OCI-M1 (cell line): ENCODE measurements at regions not wholly inside any gene's neighbourhood (a gene's known extent, or its start where the extent isn't known, plus 50 kb on each side); places are given as distances from the start of the nearest gene placed in this dataset.
A peak's percentile ranks its signal among the peaks of the same experiment; 100 is the strongest.

ENCODE experiments used
- DNase-seq: peaks from one replicate; lab custom pipeline; 2025; lab: John Stamatoyannopoulos, UW

DNA sequence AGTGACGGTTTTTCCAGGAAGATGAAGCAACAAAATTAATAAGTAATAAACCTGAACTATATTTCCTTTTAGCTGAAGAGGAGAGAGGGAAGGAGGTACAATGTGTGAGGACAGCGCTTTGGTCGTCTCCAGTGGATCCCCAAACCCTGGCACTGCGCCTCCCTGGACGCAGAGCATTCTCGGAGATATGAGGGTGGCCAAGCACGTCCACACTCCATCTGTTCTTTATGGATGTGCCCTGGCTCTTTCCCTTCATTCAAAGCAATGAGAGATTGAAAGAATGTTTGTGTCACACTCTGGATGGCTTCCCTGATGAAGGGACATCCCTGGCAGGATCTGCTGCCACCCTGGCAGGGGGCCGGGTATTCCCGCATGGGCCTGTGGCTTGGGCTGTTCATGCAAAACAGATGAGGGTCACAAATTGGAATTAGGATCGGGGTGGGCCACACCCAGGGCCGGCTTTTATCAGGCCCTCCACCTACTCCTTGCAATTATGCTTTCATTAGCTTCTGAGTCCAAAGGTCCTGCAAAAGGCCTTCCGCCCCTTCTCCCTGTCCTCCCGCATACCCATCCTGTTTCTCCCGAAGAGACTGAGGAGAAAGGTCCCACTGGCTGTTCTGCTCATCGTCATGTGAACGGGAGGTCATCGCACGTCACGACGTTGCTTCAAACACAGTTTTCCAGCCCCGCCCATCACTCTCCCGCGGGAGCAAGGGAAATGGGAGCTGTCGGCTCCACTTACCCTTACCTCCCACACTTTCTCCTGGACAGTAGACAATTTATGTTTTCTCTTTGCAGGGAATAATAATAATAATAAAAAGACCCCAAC is 286.1 kb upstream of the IRX4 start:
- DNase-seq, result no peak

DNA sequence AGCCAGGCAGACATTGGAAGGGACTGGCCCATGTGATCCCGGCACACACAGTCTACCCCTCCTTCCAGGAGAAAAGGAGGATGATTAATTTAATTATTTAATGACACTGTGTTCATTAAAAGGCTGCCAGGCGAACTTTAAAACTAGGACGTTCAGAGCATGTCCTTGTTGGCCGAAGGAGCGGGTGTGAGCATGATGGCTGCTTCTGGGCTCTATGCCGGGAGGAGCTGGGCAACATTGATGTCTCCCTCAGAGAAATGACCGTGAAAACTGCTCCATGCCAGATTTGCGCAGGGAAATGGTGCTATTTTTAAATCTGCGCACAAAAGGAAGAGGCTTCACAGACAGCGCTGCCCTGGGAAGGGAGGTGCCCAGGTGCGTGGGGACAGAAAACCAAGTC is 284.9 kb upstream of the IRX4 start:
- no peak for DNase-seq

DNA sequence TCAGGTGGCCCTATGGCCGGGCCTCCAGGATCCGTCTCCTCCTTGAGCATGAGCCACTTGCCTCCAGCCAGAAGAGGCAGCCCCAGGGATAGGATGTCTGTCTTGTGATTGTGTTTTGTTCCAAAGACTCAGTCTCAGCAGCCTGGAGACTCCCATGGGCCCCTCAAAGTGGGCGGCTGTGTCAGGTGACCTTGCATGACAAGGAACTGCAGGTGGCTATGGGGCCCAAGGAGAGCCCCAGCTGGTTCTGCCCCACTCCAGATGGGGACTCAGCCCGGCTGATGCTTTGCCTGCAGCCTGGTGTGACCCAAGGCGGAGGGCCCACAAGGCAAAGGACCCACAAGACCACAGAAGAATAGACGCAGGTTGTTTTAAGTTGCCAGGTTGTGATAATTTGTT is 284.3 kb upstream of the IRX4 start:
- DNase-seq, result no peak

DNA sequence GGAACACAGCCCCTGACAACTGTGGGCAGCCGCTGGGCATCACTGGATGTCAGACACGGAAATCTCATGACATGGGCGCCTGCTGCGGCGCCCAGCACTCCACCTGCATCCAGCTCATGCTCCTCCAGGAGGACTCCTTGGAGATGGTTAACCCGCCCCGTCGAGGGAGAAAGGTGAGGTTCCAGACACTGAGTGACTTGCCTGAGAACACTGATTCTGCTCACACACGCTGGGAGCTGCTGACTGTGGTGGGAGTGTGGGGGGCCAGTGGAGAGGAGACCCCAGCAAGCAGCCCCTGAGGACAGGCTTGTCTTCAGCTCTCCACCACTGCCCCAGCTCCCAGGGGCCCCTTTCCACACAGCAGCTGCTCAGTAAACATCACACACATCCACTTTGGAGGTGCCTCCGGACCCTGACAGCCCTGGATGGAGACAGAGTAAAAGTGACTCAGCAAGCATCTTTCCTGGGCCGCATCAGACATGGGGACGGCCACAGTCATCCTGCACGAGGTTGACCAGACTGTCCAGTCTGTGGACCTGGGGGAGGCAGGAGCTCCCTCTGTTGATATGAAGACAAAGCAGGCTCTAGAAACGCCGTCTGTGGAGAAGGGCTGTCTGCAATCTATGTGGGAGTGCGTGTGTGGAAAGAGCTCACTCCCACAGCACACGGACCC is 283.7 kb upstream of the IRX4 start:
- no peak for DNase-seq

DNA sequence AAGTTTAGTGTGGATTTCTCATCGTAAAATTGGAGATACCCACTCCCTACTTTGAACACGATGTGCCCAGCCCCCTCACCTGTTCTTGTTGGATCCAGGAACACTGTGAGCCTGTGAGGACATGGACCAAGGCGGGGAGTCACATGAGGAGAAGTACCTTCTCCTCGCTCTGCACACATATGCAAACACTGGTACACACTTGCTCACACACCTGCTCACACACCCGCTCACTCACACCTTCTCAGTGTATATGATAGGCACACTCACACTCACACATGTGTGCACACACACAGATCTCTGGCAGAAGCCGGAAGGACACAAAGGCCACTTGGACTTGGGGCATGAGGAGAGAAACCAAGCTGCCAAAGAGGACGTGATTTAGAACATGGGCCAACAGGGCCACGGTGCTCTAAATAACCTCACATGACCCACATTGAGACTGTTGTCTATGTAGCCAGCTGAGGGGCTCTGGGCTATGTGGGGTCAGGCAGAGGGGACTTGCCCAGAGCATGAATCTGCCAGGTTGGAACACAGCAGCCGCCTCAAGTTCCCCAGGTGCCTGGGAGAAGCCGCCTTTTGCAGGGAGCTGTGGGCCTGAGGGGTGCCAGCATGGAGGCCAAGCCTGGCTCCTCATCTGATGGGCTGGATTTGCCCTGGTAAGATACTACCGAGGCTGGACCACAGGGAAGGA is 283.0 kb upstream of the IRX4 start:
- no peak for DNase-seq

DNA sequence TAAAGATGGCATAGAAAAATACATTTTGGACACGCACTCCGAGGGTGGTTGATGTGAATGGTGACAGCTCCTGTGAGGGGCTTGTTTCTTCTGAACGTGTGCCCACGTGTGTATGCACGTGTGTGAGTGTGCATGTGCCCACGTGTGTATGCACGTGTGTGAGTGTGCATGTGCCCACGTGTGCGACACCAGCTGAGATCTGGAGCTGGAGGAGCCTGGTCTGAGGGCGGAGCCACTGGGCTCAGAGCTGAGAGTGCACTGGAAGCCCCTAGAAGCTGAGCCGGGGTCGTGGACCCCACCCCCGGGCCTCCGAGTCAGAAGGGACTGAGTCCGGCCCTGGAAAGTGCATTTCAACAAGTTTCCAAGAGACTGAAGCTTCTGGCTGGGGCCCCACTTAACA is 282.5 kb upstream of the IRX4 start:
- no peak for DNase-seq

DNA sequence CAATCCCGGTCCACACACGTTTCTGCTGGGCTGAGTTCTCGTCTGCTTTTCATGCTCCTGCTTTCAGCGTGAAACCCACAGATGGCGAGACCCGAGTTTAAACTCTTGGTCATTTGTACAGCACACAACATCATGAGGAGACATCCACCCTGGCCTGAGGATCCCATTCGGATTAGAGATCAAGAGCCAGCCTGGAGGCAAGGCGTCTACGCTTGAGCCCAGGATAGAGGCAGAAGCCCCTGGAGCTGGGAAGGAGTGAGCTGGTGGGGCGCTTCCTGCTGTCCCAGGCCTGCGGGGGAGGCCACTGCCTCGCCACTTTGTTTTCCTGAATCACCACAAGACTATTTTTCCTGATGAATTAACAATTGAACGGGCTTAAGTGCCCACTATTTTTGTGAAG is 281.9 kb upstream of the IRX4 start:
- no peak for DNase-seq

DNA sequence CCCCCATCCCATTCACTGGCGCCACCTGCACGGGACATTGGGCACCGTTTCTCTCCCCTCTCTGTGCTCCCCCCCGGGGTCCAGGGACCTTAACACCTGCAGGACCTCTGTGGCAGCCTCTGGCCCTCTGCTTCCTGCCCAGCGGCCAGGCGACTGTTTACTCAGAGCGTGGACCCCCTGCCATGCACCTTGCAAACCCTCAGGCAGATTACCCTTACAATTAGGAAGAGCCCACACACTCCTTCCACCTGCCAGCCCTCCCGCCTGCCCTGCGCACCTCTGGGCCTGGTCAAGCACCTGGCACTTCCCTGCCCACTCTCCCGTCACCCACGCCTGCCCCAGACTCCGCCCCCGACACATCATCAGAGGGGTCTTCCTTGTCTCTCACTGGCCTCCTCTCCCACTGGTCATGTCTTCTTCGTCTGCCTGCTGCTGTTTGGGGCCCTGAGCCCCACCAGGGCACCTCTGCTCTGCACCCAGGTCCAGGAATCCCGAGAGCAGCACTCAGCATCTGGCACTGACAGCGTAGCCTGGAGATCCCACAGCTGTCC is 281.3 kb upstream of the IRX4 start:
- no peak for DNase-seq

DNA sequence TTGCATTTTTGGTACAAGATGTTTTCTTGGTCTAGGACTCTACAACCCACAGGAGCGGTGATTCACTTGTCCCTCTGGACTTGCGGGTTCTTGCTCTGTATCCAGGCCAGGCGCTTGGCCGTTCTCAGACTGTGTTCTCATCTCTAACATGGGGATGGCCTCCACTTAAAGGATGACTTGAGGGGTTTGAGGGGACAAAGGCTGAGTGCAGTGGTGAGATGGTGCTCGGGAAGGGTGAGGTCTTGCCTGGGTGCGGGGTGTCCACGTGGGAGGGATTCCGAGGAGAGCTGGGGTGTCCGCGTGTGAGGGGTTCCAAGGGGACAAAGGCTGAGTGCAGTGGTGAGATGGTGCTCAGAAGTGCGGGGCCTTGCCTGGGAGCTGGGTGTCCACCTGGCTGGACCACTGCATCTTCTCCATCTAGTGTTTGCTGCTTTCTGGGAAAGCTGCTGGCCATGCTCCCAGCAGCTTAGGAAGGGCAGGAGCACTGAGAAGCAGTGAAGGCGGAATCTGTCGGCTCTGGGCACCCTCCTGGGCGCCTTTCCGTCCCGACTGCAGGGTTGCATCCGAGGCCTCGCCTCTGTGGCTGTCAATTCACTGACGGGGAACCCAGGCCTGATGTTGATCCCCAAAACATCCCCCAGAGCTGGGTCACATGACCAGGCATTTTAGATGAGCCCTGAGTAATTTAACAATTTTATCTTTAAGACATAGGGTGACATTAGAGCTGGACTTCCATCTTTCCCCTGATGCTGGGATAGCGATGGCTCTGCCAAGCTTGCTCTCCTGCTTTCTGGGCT is 280.5 kb upstream of the IRX4 start:
- DNase-seq, result no peak

DNA sequence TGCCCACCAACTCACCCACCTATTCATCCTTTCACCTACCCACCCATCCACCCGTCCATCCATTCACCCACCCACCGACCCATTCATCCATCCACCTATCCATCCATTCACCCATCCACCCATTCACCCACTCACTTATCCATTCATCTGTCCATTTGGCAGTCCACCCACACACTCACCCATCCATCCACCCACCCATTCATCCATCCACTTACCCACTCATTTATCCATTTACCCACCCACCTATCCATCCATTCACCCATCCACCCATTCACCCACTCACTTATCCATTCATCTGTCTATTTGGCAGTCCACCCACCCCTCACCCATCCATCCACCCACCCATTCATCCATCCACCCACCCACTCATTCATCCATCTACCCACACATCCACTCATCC is 278.1 kb upstream of the IRX4 start:
- no peak for DNase-seq

DNA sequence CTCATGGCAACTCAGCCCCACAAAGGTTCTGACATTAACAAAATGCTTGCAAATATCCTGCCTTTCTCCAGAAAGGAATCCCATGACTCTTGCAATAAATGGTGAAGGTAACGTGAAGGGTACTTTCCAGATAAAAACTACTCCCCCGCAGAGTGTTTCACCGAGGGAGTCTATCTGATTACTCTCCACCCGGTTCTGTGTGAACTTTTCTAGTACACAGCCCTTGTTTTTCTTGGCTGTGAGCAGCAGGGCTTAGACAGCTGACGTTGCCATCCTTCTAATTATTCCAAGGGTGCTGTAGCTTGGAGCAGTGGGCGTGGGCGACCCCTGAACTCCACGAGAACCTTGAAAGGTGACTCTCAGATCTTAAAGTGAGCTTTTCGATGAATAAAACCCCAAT is 276.0 kb upstream of the IRX4 start:
- no peak for DNase-seq

DNA sequence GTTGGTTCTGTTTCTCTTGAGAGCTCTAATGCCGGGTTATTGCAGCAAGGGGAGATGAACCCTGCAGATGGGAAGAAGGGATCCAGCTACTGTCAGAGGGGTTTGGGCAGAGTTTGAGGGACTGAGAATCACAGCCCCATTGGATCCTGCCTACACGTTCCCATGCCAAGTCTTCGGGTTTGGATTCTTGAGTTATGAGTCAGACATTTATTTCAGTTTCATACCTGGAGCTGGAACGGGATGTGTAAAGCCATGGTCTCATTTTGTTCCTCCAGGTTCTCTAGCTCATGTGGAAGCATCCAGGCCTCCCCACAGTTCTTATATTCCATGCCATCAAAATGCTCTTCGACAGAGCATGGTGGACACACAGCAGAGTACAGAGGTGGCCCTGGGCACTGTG is 275.4 kb upstream of the IRX4 start:
- no peak for DNase-seq

DNA sequence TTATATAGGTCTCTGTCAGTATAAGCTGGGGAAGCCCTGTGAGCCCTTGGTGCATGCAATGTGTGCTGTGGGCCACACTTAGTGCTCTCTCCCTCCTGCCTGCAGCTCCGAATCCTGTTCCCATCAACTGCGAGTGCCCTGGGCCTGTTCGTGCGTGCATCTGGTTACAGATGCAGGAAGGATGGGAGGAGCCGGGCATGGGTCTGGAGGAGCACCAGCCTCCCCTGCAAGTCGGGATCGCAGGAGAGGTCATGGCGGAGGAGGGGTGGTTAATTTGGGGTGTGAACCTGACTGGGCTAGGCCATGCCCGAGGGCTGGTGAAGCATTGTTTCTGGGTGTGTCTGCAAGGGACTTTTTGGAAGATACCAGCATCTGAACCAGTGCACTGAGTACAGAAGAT is 274.6 kb upstream of the IRX4 start:
- no peak for DNase-seq

DNA sequence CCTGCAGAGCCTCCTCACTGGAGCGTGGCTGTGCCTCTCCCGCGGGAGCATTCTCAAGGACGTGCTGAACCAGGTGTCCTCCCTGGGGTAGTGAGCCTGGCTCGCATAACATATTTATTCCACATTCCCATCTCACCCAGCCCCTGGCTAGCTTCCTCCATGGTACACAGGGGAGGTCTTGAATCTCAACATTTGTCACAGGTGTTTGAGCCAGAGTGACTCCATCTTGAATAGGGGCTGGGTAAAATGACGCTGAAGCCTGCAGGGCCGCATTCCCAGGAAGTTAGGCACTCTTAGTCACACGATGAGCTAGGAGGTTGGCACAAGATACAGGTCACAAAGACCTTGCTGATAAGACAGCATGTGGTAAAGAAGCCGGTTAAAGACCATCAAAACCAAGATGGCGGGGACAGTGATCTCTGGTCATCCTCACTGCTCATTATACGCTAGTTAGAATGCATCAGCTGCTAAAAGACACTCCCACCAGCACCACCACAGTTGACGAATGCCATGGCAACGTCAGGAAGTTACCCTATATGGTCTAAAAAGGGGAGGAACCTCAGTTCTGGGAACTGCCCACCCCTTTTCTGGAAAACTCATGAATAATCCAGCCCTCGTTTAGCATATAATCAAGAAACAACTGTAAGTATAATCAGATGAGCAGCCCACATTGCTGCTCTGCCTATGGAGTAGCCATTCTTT is 273.8 kb upstream of the IRX4 start:
- no peak for DNase-seq

DNA sequence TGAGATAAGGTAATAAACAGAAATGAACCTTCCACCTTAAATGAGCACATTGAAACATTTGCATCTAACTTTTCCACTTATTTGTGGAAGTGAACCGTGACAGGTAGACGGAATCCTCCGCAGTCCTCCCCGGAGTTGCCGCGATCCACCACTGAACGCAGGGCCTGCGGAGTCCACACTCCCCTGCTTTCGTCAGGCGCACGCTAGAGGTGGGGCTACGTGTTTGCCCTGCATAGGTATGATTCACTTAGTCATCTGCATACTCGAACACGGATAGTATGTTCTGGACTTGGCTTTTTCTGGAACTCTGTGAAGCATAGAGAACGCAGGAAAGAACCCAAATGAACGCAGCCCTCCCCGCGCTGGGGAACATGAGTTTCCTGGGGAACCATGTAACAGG is 272.8 kb upstream of the IRX4 start:
- DNase-seq, result no peak

DNA sequence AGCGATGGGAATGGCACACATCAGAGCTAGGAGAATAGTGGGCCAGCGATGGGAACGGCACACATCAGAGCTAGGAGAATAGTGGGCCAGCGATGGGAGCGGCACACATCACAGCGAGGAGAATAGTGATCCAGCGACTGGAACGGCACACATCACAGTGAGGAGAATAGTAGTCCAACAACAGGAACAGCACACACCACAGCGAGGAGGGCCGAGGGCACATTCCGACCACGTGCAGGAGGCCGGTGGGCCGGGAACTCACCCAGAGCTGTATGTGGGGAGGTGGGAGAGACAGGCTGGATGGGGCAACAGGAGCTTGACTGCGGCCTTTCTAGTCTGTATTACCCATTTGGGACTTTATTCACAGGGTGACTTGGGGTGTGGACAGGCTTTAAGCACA is 271.1 kb upstream of the IRX4 start:
- no peak for DNase-seq

DNA sequence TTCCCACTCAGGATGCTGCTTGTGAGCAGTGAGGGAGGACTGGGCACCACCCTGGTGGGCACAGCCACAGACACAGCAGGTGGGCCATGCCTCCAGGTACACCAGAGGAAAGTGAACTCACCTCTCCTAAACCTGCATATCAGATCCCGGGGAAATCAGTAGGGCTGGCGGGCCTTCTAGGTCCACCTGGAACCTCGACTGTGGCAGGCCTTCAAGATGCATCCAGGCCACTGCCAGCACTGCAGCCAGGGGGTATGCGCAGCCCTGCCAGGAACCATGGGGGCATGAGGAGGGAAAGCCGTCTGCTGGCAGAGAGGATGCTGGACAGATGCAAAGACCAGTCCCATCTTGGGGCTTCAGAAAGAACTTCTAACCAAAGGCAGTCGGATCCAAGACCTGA is 270.6 kb upstream of the IRX4 start:
- DNase-seq, result no peak

DNA sequence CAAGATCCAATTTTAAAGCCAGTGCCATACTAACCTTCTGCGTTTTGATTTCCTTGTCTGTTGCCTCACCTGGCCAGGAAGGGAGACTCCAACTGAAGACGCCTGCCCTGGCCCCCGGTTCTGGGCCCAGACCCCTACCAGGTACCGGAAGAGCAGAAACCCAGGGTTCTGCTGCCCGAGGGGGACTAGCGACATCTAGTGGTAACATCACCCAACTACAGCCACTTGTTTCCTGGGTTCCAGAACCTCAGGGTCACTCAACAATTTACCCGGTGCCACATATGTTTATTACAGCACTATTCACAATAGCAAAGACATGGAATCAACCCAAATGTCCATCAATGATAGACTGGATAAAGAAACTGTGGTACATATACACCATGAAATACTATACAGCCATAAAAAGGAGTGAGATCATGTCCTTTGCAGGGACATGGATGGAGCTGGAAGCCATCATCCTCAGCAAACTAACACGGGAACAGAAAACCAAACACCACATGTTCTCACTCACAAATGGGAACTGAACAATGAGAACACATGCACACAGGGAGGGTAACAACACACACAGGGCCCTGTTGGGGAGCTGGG is 268.7 kb upstream of the IRX4 start:
- DNase-seq, result peak; percentile 11

DNA sequence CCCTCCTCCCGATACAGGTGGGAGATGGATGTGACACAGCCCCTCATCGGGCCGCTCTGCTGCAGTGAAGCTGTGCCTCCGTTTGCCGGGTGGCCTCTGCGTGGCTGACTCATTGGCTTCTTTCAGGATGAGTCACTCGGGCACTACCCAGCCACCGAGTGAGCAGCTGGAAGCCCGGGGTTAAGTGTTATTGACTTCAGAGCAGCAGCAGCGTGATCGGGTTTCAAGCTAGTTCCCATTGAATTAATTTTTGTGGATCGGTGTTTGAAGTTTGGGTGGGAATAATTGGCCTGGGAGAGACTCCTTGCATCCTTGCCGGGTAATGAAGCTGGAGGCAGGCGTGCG is 266.4 kb upstream of the IRX4 start:
- DNase-seq, result no peak

DNA sequence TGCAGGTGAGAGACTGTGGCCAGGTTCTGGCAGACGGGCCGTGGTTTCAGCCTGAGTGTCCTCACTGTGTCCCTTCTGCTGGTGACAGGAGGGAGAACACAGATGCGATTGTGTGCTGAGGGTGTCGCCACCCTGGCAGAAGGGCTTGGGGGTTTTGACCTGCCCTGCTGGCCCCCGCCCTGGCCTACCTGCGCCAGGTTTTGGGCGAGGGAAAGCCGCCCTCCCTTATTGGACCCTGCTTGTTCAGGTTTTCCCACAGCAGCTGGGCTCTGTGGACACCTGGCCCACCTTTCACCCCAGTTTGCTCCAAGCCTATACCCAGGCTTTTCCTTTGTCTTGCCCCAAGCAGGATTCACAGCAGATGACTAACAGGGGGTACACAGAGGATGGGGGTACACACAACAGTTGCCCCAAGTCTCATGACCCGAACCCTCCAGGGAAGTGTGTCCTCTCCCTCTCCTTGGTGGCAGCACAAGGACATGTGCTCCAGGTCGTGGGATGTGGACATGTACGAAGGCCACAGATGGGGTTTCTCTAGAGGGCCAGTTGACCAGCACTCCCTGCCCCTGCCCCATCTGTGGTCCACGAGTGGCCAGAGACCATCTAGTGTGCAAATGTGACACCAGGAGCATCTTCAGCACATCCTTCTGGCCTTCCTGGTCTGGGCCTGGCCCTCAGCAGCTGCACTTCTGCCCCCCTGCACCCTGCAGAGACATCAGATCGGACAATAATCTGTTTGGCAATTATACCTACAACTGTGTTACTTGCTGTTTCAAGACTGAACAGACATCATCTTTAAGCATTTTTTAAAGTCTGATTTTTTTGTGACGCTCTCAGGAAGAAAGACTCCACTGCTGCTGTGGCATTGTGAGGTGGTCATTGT is 265.8 kb upstream of the IRX4 start:
- no peak for DNase-seq
